ENCODE measurements at regions not wholly inside any gene's neighbourhood (a gene's known extent, or its start where the extent isn't known, plus 50 kb on each side); places are given as distances from the start of the nearest gene placed in this dataset.

GRCh38 chr16:85264752-85265151 is 152.5 kb upstream of the CIBAR2 start:
- TF ChIP-seq CTCF (IDR thresholded peaks at IDR 0.05; ENCODE audit: low read depth, low read length) (no peak), EZH2phosphoT487 (IDR thresholded peaks at IDR 0.05; ENCODE audit: low read depth) (no peak)
